Muscle of arm (tissue), 1 donor: ENCODE measurements at regions not wholly inside any gene's neighbourhood (a gene's known extent, or its start where the extent isn't known, plus 50 kb on each side); places are given as distances from the start of the nearest gene placed in this dataset.

Experiments used
- DNase-seq: peaks from one replicate; pipeline ENCODE4 v3.0.0-alpha.2; 2013

GRCh38 chr1:218024211-218024720, 260.8 kb upstream of the RRP15 start:
- no peak for DNase-seq

GRCh38 chr1:218025454-218025853, 259.6 kb upstream of the RRP15 start:
- no peak for DNase-seq

GRCh38 chr1:218027152-218027551, 257.9 kb upstream of the RRP15 start:
- no peak for DNase-seq

DNA sequence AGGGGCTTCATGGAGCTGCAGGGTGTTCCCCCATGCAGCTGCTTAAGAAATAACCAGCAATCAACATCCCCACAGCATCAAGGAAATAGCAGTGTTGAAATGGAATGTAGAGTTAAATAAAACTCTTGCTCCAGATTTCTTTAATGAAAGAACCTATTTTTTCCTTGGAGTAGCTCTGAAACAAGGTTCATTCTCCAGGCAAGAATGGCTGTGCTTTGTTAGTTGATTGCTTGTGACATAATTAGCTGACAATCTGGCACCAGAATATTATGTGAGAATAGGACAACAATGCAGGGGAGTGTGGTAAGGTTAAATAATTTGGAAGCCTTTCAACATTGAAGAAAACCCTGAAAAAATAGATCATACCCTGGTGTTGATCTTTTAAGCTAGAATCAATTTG, 254.2 kb upstream of the RRP15 start:
- no peak for DNase-seq

- DNase-seq, result peak; percentile 2
Observed at GRCh38 chr1:218031901-218032300, 253.2 kb upstream of the RRP15 start.

- no peak for DNase-seq
Observed at GRCh38 chr1:218034468-218034867, 250.6 kb upstream of the RRP15 start.

DNA sequence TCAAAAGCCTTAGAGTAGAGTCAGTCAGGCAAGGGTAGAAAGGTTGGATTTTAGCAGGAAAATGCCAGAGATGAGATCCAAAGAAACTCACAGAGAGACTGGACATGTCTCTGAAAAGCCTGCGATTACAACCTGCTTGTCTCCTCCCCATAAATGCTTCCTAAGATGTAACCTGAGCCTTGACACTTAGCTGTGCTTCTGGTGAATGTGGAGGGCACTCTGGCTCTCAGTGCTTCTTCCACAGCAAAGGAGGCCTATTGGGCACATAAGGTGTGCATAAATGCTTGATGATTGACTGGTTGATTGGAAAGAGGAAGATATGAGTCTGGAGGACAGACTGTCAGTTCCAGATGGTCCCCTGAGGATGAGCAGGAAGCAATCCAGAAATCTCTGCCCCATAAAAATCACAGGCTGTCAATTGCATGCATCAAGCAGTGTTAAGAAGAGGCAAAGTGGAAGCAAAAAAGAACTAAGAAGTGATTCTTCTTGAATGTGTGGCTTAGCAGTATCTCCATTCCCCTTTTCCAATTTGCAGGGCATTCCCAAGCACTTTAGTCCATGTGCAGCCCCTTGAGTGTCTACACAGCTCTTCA, 236.2 kb upstream of the RRP15 start:
- DNase-seq, result no peak

DNA sequence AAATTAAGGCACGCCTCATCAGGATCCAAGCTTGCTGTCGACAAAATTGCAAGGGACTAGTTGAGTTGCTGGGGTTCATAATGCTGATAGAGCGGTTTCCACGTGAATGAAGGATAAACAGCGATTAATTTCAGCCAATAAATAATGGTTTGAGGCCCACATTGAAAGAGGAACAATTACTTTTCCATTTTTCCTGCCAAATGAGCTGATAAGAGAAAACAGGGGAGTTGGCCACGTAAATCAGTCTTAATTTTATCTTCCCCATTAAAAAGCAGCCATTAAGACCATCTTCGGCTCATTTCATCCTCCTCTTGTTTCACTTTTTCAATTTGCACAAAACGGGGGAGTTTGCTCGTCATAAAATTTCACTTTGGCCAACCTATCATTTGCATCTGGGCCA, 235.5 kb upstream of the RRP15 start:
- DNase-seq, result no peak

GRCh38 chr1:218058730-218059129, 226.4 kb upstream of the RRP15 start:
- no peak for DNase-seq

- DNase-seq, result no peak
Observed at GRCh38 chr1:218064426-218064825, 220.7 kb upstream of the RRP15 start.

GRCh38 chr1:218066332-218066731, 218.8 kb upstream of the RRP15 start:
- no peak for DNase-seq

DNA sequence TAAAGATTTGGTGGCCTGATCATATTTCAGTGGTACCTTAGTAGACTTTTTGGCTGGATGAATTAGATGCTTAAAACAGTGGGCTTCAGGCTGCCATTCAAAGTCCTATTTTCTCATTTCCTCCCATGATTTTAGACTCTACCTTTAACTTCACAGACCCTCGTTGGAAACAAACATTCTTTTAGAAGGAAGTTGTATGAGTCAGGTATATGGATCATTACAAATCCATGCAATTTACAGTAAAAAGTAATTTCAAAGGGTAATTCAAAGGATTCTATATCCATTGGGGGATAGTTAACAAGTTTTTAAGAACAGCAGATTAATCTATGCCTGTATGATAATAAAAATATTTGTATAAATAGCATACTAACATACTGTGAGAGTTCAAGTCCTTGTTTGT, 216.9 kb upstream of the RRP15 start:
- DNase-seq, result no peak

DNA sequence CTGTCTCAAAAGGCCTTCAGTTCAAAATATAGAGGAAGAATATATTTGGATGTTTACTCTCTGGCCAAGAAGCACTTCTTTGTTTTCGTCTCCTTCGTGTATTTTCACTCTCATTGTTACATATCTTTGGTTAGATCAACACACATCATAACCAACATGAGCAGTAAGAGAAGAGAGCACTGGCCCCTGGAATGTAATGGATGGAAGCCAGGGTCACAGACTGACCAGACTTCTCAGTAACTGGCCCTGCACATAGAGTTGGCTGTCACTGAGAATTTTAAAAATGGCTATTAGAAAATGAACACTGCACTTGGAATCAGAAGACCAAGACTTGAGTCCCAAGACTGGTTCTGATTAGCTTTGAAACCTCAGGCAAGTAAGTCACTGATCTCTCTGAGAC, 215.9 kb upstream of the RRP15 start:
- DNase-seq, result no peak

GRCh38 chr1:218073062-218073461, 212.0 kb upstream of the RRP15 start:
- no peak for DNase-seq

GRCh38 chr1:218078916-218079315, 206.2 kb upstream of the RRP15 start:
- DNase-seq, result no peak

DNA sequence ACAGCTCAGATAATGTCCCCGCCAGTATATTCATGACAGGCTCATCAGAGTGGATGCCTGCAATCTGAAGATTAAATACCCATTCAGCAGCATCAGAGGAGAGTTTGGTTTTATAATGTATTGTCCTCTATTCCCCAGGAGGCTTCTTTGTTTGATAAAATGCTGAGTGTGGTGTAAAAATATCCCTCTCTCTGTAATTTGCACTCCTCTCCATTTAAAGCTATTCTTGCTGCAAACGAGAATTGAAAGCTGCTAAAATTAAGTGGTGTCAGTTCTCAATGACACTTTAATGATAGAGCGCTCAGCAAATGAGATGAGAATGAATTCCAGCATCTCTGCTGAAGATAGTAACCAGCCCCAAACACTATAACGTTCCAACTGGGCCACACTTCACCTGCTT, 205.7 kb upstream of the RRP15 start:
- DNase-seq, result no peak

- DNase-seq, result no peak
Observed at GRCh38 chr1:218079820-218080219, 205.3 kb upstream of the RRP15 start.

DNA sequence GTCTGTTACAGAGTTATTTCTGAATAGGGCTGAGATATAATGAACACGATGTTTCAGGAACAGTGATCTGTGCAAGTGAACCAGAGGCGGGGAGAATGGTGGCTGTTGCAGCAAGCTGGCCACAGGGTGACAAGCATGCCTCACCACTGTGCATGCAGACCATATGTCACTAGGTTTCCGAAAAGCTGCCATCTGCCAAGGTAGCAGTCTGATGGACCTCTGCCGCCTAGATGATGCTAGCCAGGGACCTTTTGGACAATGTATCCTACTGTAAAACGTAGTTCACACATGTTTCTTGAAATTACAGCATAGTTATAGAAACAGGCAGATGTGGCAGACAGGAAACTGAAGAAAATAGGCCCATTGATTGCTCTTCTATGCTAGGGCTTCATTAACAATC, 204.2 kb upstream of the RRP15 start:
- DNase-seq, result no peak

GRCh38 chr1:218081358-218081757, 203.7 kb upstream of the RRP15 start:
- DNase-seq, result no peak

DNA sequence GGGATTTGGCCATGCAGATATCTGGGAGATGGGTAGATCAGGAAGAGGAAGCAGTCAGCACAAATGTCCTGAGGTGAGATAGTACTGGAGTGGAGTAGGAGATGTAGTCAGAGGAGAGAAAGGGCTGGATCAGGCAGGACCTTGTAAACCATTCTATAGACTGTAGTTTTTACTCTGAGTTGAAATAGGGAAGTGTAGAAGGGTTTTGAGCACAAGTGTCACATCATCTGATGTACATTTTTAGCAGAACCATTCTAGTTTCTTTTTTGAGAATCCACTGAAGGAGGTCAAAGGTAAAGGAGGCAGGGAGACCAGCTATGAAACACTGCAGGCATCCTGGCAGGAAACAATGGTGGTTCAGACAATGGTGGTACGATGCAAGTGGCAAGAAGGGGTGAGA, 194.6 kb upstream of the RRP15 start:
- no peak for DNase-seq

DNA sequence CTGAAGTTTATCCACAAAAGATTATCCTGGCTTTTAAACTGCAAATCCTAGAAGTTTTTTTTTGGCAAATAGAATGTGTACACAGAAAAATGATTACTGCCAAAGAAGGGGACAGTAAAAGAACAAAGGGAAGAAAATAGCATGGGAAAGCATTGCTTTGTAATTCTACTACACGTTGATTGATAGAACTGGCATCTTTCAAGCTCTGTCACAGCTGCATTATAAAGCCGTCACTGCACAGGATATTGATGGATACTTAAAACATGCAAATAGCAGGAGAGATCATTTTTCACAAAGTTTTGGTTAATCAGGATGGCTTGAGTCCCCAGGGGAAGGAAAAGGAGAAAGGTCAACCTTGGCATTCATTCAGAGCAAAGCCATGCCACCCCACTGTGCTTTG, 183.7 kb upstream of the RRP15 start:
- DNase-seq, result no peak

- DNase-seq, result no peak
Observed at GRCh38 chr1:218108034-218108433, 177.1 kb upstream of the RRP15 start.

GRCh38 chr1:218112862-218113261, 172.2 kb upstream of the RRP15 start:
- no peak for DNase-seq

DNA sequence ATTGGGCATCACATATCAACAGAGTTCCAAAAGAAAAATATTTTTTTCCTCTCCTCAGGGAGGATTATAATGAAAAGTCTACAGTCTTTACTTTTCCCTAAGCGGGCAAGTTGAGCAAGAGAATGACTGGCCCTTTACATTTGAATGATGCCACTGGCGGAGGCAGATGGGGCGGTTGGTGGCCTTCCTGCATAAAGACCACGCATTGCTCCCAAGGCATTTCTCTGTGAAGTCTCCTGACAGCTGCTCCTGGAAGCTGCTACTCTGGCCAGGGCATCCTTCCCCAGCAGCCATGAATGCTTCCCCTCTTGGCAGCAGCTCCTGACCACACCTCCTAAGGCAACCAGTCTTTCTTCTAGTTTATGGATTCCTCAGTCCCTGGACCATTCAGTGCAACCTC, 161.1 kb upstream of the RRP15 start:
- DNase-seq, result no peak

DNA sequence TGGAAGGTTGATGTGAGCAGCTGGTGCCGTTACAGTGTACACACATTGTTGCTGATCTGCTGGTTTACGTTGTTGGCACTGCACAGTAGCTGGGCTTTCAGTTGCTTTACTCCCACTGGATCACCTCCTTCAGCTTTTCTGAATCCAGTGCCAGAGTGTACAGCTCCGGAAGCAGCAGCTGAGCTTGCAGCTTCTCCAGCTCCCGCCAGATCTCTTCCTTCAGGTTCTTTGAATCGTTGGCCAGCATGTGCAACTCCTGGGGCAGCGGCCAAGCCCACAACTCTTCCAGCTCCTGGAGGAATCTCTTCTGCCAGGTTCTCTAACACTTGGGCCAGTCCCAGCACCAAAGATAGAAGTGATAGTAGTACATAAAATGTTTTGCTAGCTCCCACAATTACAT, 149.7 kb upstream of the RRP15 start:
- DNase-seq, result no peak
